ENCODE measurements at regions not wholly inside any gene's neighbourhood (a gene's known extent, or its start where the extent isn't known, plus 50 kb on each side); places are given as distances from the start of the nearest gene placed in this dataset.

DNA sequence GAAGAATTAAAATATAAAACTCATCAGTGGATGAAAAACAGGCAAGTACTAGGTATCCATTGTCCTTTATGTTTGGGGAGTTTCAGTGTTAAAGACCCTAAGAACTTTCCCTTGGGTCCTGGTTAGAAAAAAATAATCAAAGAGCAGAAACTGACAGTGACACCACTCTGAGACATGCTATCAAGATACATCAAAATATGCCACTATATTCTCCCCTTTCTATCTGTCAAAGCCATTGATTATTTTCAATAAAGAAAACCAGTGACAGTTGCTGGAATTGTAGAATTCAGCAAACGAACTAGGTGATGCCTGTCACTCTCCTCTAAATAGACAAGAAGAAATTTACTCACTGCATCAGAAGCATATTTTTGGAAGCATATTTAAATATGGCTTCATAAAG is 496.7 kb upstream of the CFAP20DC start:
- no peak for DNase-seq (ENCODE audit: low read depth in 2 of 2)

DNA sequence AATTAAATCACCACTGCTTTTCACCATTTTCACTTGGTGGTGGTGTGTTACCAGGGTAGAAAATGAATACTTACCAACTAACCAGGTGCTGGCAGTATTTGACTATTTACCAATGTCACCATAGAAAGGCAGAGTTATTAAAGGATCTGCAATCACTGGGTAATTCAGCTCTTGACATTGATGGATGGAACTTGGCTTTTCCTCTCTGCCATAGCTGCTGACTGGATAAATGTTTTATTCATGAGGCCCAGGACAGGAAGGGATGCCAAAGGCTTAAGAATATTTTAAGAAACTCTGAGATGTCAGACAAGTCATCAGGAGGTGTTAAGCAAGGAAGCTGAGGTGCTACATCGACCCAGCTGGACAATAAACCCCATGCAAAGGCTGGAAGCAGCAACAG is 495.5 kb upstream of the CFAP20DC start:
- DNase-seq (ENCODE audit: low read depth in 2 of 2): no peak

DNA sequence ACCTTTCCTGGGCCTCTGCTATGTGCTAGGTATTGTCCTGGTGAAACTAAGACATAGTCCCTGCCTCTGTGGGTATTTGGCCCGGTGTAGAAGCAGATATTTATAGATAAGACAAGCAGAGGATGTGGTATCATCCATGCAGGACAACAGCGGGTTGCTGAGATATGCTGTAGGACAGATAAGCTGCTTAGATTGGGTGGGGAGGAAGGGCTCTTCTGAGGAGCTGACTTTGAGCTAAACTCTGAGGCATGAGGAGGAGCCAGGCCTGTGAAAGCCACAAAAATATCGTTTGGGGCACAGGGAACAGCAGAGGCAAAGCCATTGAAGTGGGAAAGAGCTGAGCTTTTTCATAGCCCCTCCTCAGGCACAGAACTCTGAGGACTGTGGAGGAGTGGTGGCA is 492.5 kb upstream of the CFAP20DC start:
- no peak for DNase-seq (ENCODE audit: low read depth in 2 of 2)

DNA sequence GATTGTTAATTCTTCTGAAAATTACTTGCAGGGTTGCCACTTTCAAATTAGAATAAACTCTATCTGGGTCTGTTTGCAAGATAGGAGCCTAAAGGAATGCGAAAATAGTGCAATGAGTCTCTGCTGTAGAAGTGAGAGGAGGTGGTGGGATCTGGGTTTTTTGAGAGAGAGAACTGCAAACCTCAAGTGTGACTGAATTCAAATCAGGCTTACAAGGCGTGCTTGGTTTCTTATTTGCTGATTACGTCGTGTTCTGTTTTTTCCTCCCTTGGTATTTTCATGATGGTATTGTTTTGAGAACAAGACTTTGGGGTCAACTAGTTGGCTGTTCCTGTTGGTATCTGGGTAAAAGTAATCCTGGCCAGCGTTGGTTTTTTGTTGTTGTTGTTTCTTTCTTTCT is 490.9 kb upstream of the CFAP20DC start:
- no peak for DNase-seq (ENCODE audit: low read depth in 2 of 2)

DNA sequence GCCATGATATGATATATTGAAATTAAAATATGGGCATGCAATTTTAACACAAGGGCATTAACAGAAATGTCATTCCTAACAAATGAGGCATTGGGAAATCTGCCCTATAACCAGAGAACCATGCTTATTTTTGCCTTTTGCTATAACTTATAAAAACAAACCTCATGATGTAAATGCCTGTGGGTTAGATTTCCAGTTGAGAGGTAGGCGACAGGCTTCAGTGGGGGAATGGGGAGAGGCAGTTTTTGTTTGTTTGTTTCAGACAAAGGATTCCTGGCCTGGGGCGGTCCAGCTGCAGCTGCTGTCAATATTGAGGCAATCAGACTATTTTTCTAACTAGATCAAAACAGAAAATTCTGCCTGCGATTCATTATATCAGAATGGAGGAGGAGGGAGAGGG is 490.4 kb upstream of the CFAP20DC start:
- no peak for DNase-seq (ENCODE audit: low read depth in 2 of 2)

DNA sequence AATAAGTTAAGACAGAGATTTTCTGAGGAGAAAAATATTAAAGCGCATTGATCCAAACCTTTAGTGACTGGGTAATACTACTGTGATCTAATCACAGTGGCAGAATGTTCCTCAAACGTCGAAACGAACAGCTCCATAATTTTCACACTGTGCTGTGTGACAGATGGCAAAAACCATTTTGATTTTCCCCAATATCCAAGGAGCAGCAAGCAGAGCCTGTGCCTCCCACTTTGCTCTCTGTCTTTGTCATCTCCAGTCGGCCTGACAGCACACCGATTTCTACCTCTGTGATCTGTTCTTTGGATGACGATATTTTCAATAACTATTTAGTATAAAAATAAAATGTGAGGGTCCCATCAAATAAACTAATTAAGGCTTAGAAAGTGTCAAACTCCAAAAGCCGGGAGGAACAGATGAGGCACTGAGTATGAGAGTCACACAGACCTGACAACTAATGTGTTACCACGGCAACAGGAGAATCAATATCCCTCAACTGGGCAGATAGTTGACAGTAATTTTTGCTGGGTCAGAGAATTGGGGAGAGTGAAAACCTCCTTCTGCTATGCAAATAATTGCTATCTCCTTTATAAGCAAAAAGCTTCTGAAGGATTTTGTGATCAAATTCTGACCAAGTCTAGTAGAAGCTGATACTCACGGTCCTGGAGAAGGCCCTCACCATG is 489.1 kb upstream of the CFAP20DC start:
- no peak for DNase-seq (ENCODE audit: low read depth in 2 of 2)

DNA sequence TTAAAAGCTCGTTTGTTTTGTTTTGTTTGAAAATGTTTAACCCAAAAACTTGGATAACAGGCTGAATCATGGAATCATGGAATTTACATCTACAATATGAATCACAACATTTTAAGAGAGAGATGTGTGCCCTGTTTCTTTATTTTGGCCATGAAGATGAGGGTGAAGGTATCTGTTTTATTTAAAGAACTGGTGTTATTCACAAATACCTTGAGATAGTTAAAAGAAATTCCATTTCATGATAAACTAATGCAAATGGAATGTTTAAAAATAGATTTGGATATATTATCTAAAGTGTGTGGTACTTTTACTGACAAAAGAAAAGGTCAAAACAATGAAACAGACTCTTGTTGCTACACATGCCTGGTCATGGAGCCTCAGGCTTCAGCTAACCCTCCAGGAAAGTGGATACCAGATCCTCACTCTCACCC is 486.0 kb upstream of the CFAP20DC start:
- no peak for DNase-seq (ENCODE audit: low read depth in 2 of 2)

DNA sequence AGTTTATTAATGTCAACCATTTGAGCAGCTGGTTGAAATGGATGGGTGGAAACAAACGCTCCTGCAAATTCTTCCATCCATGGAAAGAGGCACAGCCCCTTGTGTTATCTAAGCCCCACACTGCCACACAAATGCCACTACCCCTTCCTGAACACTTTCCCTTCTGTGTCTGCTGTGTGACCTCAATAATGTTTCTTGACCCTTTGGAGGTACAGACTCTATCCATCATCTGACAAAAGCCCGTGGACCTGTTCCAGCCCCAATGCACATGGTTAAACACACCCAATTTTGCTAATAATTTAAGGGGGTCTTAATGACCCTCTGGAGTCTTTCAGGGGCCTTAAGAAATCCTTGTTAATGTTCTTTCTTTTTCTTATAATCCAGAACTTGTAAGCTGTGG is 482.2 kb upstream of the CFAP20DC start:
- DNase-seq (ENCODE audit: low read depth in 2 of 2): no peak

DNA sequence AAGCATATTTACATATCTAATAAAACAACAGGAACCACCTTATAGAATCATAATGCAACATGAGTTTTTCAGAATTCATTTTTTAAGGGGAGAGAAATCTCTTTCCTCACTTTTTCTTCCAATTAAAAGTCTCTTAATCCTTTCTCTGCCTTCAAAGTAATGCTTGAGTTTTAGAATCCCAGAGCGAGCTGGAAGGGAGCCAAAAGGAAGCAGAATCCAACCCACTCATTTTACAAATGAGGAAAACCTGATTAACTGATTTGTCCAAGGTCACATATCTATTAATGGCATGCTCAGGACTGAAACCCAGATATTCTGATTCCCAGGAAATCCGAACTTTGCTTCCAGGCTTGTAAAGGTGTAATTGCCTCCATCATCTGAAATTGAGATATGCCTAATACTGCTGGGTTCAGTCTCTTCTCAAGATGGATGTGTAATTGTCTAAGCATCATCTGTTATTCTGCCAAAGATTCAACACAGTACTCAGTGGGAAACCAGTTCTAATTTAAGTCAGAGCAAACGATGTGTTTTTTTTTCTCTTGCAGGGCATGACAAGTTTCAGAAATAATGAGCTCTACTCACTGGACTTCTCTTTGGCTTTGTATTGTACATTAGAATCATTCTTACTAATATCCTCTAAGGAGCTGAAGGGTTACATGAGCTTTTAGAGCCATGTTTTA is 481.4 kb upstream of the CFAP20DC start:
- no peak for DNase-seq (ENCODE audit: low read depth in 2 of 2)

DNA sequence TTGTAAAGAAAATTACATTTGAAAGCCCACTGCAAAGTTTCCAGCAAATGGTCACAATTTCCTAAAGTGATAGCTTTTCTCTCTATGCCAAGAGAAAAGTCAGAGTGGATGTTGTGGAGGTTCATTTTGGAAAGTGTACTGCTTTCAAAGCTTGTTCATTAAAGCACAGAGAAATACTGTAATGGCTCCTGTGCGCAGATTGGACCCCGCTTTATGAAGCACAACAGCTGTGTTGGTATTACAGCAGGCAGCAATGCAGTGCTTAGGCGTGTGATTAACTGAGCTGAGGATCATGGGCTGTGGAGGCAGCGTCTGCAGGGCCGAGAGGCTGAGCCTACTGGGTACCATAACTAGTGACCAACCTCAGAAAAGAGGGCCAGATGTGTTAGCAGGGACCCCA is 478.4 kb upstream of the CFAP20DC start:
- DNase-seq (ENCODE audit: low read depth in 2 of 2): no peak

DNA sequence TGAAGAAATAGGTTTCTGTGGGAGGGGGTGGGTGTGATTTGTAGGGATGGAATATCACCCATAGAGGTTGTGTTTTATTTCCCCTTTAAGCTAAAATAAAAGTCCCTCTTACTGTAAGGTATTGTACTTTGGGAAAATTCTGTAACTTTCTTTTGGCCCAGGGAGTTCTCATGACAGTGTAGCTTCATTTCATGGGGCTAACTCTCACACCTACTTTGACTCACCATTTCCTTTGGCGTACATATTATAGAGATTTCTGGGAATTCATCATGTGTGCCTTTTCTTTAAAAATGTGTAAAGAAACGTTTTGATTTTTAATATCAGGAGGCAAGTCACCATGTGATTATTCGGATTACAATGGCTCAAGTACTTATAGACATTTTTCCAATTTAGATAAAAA is 477.7 kb upstream of the CFAP20DC start:
- DNase-seq (ENCODE audit: low read depth in 2 of 2): no peak

DNA sequence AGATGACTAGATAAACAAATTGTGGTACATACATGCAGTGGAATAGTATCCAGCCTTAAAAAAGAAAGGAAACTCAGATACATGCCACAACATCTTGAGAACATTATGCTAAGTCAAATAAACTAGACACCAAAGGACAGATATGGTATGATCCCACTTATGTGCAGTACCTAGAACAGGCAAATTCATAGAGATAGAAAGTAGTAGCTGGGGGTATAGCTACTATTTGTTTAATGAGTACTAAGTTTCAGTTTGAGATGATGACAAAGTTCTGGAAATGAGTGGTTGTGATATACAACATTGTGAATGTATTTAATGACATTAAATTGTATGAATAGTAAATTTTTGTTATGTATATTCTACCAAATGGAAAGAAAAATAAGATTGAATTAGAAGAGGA is 477.2 kb upstream of the CFAP20DC start:
- no peak for DNase-seq (ENCODE audit: low read depth in 2 of 2)

DNA sequence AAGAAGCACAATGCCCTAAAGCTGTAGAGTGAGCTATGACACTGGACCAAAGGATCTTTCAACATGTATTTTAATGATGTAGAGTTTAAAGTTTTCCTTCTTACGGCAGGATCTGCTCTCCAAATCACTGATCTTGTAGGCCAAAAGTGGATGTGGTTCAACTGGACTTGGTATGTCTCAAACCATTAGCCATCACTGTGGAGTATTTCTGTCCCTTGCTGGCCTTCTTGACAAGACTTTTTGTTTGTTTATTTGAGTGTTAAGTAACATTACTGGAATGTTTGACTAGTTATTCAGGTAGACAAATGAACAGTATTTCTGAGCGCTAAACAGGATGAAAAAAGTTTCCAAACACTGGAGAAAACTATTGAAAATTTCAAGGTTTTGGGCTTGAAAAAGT is 472.7 kb upstream of the CFAP20DC start:
- no peak for DNase-seq (ENCODE audit: low read depth in 2 of 2)

DNA sequence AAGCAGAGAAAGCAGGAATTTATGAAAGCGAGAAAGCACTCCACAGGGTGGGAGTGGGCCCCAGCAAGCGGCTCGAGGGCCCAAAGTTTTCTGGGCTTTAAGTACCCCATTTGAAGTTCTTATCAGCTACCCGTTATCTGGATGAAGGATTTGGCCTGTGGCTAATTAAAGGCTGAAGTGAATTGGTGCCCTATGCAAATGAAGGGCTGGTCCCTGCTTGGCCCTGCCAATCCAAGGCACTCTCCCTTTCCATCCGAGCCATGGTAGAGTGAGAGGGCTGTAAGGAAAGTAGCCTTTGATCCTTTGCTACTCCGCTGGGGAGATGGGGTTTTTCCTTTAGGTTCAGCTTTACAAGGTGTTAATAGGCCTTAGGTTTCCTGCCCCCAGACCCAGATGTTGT is 469.3 kb upstream of the CFAP20DC start:
- no peak for DNase-seq (ENCODE audit: low read depth in 2 of 2)

DNA sequence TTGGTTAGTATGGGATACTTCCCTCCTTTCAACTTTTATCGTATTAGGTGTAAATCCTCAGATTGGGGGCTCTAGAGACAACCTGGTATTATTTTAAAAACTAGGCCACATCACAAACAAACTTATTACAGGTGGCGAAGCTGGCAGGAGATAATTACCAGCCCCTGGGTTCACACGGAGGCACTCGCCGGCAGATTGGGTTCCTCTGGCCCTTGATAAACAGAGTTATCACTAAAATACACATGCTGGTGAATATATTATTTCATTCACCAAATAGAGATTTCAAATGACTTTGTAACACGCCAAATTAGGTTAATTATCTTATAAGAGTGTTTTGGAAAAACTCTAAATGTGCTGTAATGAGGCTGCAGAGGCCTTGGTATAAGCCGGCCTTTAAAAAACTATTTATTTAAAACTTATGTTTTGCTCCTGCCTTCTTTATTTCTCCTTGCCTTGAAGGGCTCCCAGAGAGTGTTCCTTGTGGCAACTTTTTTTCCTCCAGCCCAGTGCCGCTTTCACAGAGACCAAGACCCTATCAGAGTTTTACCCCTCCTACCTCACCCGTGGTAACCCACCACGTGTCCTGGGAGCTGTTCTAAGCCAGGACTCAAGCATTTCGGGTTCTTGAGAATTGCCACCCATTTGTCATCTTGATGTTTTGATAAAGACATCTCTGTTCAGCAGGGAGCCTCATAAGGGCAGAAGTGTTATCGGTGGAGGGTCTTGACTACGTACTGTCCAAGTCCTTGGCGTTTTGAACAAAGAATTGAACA is 468.6 kb upstream of the CFAP20DC start:
- DNase-seq (ENCODE audit: low read depth in 2 of 2): no peak

DNA sequence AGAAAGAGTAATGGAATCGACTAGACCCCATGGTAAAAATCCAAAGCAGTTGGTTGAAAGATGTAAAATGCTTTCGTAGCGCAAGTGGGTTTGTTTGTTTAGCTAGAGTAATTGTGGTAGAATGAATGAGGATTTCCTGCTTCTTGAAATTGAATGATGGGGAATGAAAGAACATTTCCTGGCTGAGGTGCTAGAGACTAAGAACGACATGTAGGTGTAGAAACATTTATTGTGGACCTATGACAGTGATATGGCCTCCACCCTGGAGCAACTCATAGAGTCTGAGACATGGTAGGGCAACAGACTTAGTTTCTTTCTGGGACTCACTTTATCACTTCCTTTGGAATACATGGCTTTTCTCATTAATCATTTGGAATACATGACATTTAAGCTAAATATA is 467.6 kb upstream of the CFAP20DC start:
- DNase-seq (ENCODE audit: low read depth in 2 of 2): no peak

DNA sequence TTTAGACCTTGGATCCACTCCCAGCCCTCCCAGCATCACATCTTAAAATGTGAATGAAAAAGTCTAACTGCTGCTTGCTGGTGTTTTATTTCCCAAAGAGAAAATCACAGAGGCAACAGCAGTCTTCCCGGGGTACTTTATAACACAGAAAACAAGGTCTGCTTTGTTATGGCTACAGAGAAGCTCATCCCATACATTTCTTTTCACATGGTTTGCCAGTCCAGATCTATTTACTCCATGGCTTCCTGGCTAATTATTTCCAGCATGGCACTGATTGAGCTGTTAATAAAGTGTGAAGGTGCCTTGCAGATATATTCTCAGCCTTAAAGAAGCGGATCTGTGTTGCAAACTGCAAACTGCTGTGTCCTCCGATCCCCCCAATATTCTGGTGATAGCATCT is 466.1 kb upstream of the CFAP20DC start:
- no peak for DNase-seq (ENCODE audit: low read depth in 2 of 2)

DNA sequence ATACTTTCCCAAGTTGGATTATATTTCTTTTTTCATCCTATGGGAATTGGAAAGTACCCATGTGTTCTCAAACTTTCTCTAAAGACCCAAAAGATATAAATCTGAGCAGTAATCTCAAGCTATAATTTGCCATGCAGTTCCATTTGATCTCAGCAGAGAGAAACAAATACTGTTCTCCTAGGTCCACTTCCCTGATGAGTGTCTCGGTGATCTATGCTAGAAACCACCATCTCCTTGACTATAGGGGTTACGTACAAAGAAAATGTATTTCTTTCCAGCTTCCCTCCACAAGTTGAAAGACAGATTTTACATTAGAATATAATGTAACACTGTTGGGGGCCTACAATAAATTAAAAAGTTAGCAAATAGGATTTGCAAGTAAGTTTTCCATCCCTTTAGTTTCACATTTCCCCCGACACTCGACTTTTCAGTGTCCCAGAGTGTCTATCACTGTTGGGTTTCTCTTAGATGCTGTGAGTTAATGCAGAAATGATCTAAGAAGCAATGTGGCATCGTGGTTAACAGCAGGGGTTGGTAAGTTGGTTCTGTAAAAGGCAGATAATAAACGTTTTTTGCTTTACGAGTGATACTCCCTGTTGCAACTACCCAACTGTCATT is 465.1 kb upstream of the CFAP20DC start:
- DNase-seq (ENCODE audit: low read depth in 2 of 2): no peak

DNA sequence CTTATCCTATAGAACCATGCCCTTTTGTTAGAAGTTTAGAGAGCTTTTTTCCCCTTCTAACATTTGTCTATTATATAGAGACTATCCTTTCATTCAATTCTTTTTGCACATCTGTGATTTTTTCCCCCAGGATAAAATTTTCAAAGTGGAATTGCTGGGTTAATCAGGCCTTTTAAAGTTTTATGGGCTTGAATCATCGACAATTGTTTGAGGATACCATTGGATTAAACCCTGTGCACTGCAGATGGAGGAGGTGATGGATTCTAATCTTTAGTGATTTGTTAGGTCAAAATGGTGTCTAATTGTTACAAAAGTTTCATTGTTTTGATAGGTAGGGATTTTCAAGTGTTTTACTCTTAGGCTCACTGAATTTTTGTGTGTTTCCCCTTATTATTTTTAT is 463.7 kb upstream of the CFAP20DC start:
- DNase-seq (ENCODE audit: low read depth in 2 of 2): no peak

DNA sequence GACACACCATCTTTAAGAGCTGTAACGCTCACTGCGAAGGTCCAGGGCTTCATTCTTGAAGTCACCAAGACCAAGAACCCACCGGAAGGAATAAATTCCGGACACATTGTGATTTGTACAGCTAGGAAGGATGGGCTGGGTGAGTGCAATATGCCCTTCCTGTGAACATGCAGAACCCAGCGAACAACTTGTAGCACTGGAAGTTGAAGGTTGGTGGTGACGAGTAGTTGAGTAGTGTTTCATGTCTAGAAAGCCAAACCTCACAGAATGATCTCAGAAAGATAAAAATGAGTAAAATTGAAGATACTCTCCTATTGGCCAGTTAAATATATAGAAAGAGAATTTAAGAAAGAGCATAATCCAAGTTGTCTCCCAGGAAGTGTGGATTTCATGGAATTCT is 462.2 kb upstream of the CFAP20DC start:
- no peak for DNase-seq (ENCODE audit: low read depth in 2 of 2)

DNA sequence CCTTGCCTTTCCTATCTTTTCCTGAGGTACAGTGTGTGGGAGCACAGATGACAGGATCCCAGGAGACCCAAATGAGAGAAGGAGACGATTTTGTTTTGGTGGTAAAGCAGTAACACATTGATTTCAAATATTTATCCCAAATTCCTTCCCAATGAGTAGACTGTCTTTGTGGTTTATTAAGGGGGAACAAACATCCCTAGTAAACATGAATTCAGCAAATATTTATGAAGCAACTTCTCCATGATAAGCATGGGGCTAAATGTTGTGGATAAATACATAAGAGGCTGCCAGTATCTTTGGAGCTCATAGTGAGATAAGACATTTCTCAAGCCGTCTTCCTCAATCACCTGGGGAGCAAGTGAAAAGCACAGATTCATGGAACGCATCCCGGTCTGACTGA is 460.8 kb upstream of the CFAP20DC start:
- DNase-seq (ENCODE audit: low read depth in 2 of 2): no peak

DNA sequence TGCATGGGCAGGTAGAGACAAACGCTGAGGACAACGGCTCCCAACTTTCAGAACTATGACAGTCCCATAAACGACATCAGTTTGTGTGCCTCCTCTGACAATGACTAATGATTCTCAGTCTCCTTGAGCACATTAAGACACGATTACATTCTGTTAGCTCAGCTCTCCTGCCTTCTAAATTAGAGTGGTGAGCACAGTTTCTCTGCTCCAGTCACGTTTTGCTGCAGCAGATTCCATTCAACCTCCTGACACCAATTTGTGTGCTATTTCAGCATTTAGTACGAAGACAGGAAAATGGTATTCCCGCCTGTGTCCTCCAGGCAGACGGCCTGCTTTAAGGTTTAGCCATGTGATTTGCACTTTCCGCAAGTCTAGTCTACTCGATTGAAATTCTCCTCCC is 458.4 kb upstream of the CFAP20DC start:
- DNase-seq (ENCODE audit: low read depth in 2 of 2): no peak

DNA sequence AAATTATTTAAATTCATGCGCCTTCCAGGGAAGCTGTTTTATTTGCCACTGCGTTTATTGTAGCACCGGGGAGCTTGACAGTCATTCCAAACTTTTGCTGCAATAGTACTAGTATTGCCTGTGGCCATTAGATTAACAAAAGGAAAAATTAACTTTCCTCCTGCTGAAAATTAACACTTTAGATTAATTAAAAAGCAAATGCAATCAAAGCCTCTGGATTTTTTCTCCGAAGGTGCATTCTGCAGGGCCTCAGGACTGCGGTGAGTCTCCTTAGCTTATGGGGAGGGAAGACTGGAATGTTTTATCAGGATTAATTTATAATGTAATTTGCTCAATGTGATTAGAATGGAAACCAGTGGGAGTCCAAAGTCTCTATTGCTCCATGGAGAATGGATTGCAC is 456.4 kb upstream of the CFAP20DC start:
- no peak for DNase-seq (ENCODE audit: low read depth in 2 of 2)
